SHP77 (cell line): ENCODE measurements at regions not wholly inside any gene's neighbourhood (a gene's known extent, or its start where the extent isn't known, plus 50 kb on each side); places are given as distances from the start of the nearest gene placed in this dataset.

Experiments
- DNase-seq, 2 experiments: peaks; one replicate each; lab custom pipeline; 2025; lab: John Stamatoyannopoulos, UW

GRCh38 chr12:85639834-85640233, 196.4 kb downstream of the RASSF9 start:
- DNase-seq: no peak

- no peak for DNase-seq
Measured at GRCh38 chr12:85641796-85642195, 194.4 kb downstream of the RASSF9 start.

DNA sequence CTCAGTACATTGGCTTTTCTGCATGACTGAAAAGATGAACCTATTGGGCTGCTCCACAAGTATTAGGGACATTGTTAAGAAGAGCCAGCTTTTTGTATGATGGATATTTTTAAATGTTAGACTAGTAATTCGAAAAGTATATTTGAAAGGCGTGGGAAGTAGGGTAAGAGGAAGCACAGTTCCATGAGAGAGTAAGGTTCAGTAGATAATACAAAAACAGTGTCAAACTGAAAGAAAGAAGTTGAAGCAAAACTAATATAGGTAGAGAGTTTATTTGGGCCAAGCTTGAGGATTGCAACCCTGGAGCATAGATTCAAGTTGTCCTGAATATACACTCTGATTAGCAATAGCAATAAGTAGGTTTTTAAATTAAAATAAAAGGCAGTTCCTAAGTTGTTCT, 193.9 kb downstream of the RASSF9 start:
- no peak for DNase-seq

GRCh38 chr12:85642808-85643207, 193.4 kb downstream of the RASSF9 start:
- no peak for DNase-seq

- DNase-seq: no peak
Measured at GRCh38 chr12:85644508-85644907, 191.7 kb downstream of the RASSF9 start.

- no peak for DNase-seq
Measured at GRCh38 chr12:85653731-85654455, 182.3 kb downstream of the RASSF9 start.

GRCh38 chr12:85654456-85654840, 181.8 kb downstream of the RASSF9 start:
- DNase-seq: no peak

- DNase-seq: no peak
Measured at GRCh38 chr12:85656561-85656960, 179.6 kb downstream of the RASSF9 start.

DNA sequence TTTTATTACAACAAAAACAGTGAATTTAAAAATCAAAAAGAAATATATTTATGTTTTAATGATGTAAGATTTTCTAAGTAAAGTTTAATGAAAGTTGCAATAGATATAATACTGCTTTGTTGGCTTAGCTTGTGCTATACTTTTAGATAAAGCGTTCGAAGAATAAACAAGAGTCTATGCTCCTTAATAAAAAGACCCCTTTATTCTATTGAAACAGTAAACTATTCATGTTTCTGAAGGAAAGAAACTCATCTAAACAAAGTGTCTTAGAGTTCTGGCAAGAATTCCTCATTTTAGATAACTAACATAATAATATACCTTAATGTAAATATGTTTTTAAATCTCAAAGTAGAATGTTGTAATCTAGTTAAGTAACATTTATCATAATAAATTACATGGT, 179.0 kb downstream of the RASSF9 start:
- no peak for DNase-seq

DNA sequence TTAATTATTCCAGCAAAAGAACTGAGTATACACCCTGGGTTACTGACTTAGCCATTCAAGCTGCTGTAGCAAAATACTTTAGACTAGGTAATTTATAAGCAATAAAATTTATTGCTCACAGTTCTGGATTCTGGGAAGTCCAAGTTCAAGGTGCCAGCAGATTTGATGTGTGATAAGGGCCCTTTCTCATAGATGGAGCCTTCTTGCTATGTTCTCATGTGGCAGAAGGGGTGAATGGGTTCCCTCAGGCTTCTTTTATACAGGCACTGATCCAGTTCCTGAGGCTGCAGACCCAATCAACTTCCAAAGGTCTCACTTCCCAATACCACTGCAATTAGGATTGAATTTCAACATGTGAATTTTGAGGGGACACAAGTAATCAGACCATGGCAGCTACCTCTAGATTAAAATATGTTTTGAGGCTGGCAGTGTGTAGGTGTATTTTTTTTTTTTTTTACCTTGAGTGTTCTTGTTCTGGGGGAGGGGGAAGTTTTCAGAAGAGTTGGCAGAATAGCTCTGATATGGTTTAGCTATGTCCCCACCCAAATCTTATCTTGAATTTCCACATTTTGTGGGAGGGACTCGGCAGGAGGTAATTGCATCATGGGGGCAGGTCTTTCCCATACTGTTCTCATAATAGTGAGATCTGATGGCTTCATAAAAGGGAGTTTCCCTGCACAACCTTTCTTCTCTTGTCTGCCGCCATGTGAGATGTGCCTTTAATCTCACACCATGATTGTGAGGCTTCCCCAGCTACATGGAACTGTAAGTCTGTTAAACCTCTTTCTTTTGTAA, 178.2 kb downstream of the RASSF9 start:
- no peak for DNase-seq

- DNase-seq: no peak
Measured at GRCh38 chr12:85659754-85660530, 176.3 kb downstream of the RASSF9 start.

GRCh38 chr12:85661461-85662206, 174.6 kb downstream of the RASSF9 start:
- DNase-seq: no peak

GRCh38 chr12:85662207-85662602, 174.0 kb downstream of the RASSF9 start:
- DNase-seq: no peak

DNA sequence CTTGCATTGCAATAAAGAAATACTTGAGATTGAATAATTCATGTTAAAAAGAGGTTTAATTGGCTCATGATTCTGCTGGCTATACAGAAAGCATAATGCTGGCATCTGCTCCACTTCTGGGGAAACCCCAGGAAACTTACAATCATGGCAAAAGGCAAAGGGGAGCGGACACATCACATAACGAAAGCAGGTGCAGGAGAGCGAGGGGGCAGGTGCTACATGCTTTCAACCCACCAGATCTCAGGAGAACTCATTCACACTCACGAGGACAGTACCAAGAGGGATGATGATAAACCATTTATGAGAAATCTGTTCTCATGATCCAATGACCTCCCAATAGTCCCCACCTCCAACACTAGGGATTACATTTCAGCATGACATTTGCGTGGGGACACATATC, 172.6 kb downstream of the RASSF9 start:
- DNase-seq: no peak

DNA sequence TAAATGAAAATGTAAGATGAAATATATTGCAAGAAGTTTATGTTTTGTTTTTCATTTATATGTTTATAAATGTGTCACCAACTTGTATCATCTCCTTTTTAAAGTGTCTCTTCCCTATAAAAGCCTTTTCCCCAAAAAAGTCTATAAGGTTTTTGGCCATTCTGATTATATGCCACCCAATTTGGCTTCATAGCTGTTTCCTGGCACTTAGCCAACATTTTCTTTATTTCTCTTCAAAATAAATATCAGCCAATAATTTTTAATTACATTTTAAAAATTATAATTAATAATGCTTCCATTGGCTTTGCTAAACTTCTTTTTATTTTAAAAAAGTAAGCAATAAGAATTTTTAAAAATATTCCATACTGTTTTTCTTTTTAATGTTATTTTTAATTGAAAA, 171.8 kb downstream of the RASSF9 start:
- no peak for DNase-seq

DNA sequence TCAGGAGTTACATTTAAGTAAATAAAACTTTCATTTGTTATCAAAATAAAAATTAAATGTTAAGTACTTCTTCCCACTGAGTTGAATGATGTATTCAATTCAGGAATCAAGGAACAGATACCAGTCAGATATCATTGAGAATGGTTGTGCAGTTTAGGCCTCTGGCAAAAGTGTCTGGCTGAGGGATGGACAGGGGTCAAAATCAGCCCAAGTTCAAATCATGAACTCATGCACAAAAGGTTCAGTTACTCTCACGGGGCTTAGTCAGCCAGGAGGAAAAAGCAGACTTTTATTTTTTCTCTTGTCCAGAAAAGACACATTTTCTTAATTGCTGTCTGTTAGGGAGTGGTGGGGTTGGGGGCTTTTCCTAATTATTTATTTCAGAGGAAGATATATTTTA, 166.3 kb downstream of the RASSF9 start:
- DNase-seq: no peak

- DNase-seq: no peak
Measured at GRCh38 chr12:85672436-85672835, 163.8 kb downstream of the RASSF9 start.

GRCh38 chr12:85673921-85674420, 162.2 kb downstream of the RASSF9 start:
- no peak for DNase-seq

GRCh38 chr12:85676816-85677749, 159.1 kb downstream of the RASSF9 start:
- DNase-seq: no peak

DNA sequence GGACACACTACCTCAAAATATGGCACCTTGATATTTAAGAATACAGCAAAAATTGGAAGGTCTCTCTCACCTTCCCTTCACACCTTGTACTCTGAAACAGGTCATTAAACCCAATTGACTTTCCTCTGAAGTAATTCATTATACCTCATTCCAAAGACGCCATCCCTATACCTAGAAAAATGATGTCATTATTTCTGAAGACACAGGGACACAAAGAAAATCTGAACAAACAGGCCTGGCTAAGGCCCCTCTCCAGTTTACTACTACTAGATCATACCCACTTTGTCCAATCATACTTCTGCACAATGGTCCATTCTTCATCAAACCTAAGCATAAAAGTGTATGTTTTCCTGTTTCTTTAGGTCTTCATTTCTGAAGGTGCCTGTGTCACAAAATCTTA, 156.9 kb downstream of the RASSF9 start:
- no peak for DNase-seq

DNA sequence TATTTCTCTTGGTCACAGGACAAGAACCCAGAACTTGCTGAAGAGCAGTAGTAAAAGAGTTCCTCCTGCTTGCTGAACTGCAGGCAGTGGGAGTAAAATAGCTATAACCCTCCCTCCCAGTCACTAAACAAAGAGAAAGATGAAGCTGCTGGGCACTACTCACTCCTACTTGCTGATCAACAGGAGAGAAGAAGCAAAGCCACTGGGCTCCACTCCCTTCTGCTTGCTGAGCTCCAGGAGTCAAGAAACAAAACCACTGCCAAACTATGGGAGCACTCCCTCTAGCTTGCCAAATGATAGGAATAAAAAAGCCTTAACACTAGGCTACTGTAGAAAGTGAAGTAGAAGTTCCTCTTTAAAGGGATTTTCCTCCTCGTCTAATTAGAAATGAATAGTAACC, 155.3 kb downstream of the RASSF9 start:
- DNase-seq: no peak
